ENCODE measurements at regions not wholly inside any gene's neighbourhood (a gene's known extent, or its start where the extent isn't known, plus 50 kb on each side); places are given as distances from the start of the nearest gene placed in this dataset.

- TF ChIP-seq POLR2A (IDR thresholded peaks at IDR 0.05): no peak
- TF ChIP-seq CTCF (IDR thresholded peaks at IDR 0.05): no peak
Observed at GRCh38 chr22:33139937-33140336, 81.8 kb upstream of the SYN3 start.

Data from ovary (tissue), 3 donors.